ENCODE measurements at regions not wholly inside any gene's neighbourhood (a gene's known extent, or its start where the extent isn't known, plus 50 kb on each side); places are given as distances from the start of the nearest gene placed in this dataset.
"Not testable (repeated sequence)": the region's sequence is repeated elsewhere in the genome, so short reads cannot be mapped to it uniquely, and the experiment has no call there.

- H3K27me3 ChIP-seq (ENCODE audit: insufficient read depth in 3 of 3, low read length in 2 of 3): no peaks in the 10 kb centered on the region
- DNase-seq (no peak), ATAC-seq (no peak)
- 90 to 92% (median 90%) methylated on average over 6 of the region's 6 CpGs for WGBS, 3 donors
- intact Hi-C loops (cut with DNase I): no loop called here
- no peak for TF ChIP-seq CTCF (IDR thresholded peaks at IDR 0.05)
- no peaks in the 10 kb centered on the region for H3K9me3 ChIP-seq
- no peak overlapping the region for H3K4me3 ChIP-seq
- H3K27ac ChIP-seq: no peak overlapping the region
- H3K4me1 ChIP-seq: no peaks in the 10 kb centered on the region
- no peaks in the 10 kb centered on the region for H3K36me3 ChIP-seq (ENCODE audit: insufficient read depth in 1 of 2, low read depth in 1 of 2)
These were observed 167.7 kb downstream of the COG6 start for GRCh38 chr13:39823063-39823713.

- DNase-seq: no peak
- Histone ChIP-seq H3K27me3 (ENCODE audit: insufficient read depth in 3 of 3, low read length in 2 of 3) (no peaks in the 10 kb centered on the region), H3K4me3 (no peak overlapping the region), H3K9me3 (no peaks in the 10 kb centered on the region), H3K4me1 (no peaks in the 10 kb centered on the region), H3K36me3 (ENCODE audit: insufficient read depth in 1 of 2, low read depth in 1 of 2) (no peaks in the 10 kb centered on the region), H3K27ac (no peak overlapping the region)
- ATAC-seq: no peak
- 80 to 86% (median 85%) methylated on average over 6 of the region's 6 CpGs for WGBS, 3 donors
- intact Hi-C loops (cut with DNase I): no loop called here
- TF ChIP-seq CTCF (IDR thresholded peaks at IDR 0.05): no peak
These were observed 170.4 kb downstream of the COG6 start for GRCh38 chr13:39825886-39826285.

GRCh38 chr13:39835253-39835652 lies 179.8 kb downstream of the COG6 start:
- Histone ChIP-seq H3K4me1 (no peaks in the 10 kb centered on the region), H3K9me3 (no peaks in the 10 kb centered on the region), H3K36me3 (ENCODE audit: insufficient read depth in 1 of 2, low read depth in 1 of 2) (no peaks in the 10 kb centered on the region), H3K27me3 (ENCODE audit: insufficient read depth in 3 of 3, low read length in 2 of 3) (no peaks in the 10 kb centered on the region), H3K27ac (no peak overlapping the region), H3K4me3 (no peak overlapping the region)
- no peak for ATAC-seq
- no peak for TF ChIP-seq CTCF (IDR thresholded peaks at IDR 0.05)
- intact Hi-C loops (cut with DNase I): no loop called here
- WGBS, 3 donors: 44 to 50% (median 48%) methylated on average over 7 of the region's 7 CpGs
- no peak for DNase-seq

- no peaks in the 10 kb centered on the region for H3K27me3 ChIP-seq (ENCODE audit: insufficient read depth in 3 of 3, low read length in 2 of 3)
- DNase-seq: no peak
- intact Hi-C loops (cut with DNase I): no loop called here
- no peak overlapping the region for H3K27ac ChIP-seq
- H3K36me3 ChIP-seq (ENCODE audit: insufficient read depth in 1 of 2, low read depth in 1 of 2): no peaks in the 10 kb centered on the region
- no peak for ATAC-seq
- TF ChIP-seq CTCF (IDR thresholded peaks at IDR 0.05): no peak
- no peak overlapping the region for H3K4me3 ChIP-seq
- no peaks in the 10 kb centered on the region for H3K9me3 ChIP-seq
- WGBS, 3 donors: 80 to 84% (median 82%) methylated on average over 2 of the region's 2 CpGs
- H3K4me1 ChIP-seq: no peaks in the 10 kb centered on the region
These were observed 180.6 kb downstream of the COG6 start for GRCh38 chr13:39836038-39836437.

GRCh38 chr13:39837866-39838265 lies 182.4 kb downstream of the COG6 start:
- intact Hi-C loops (cut with DNase I); H3K4me1 ChIP-seq; DNase-seq; H3K27me3 ChIP-seq (ENCODE audit: insufficient read depth in 3 of 3, low read length in 2 of 3); ATAC-seq; H3K9me3 ChIP-seq; H3K4me3 ChIP-seq; H3K27ac ChIP-seq; H3K36me3 ChIP-seq (ENCODE audit: insufficient read depth in 1 of 2, low read depth in 1 of 2): not testable (repeated sequence)
- WGBS, 3 donors: 86 to 100% (median 94%) methylated on average over 1 of the region's 1 CpG
